ENCODE measurements at regions not wholly inside any gene's neighbourhood (a gene's known extent, or its start where the extent isn't known, plus 50 kb on each side); places are given as distances from the start of the nearest gene placed in this dataset.

GRCh38 chr13:44322928-44323327, 50.7 kb upstream of the SERP2 start:
- Histone ChIP-seq H3K4me3 (ENCODE audit: low read depth, low read length) (no peak overlapping the region), H3K36me3 (ENCODE audit: control insufficient read depth, insufficient read depth, low read length) (no peaks in the 10 kb centered on the region), H3K27me3 (ENCODE audit: control insufficient read depth, insufficient read depth, low read length) (no peaks in the 10 kb centered on the region)
- TF ChIP-seq, protein P1, sequence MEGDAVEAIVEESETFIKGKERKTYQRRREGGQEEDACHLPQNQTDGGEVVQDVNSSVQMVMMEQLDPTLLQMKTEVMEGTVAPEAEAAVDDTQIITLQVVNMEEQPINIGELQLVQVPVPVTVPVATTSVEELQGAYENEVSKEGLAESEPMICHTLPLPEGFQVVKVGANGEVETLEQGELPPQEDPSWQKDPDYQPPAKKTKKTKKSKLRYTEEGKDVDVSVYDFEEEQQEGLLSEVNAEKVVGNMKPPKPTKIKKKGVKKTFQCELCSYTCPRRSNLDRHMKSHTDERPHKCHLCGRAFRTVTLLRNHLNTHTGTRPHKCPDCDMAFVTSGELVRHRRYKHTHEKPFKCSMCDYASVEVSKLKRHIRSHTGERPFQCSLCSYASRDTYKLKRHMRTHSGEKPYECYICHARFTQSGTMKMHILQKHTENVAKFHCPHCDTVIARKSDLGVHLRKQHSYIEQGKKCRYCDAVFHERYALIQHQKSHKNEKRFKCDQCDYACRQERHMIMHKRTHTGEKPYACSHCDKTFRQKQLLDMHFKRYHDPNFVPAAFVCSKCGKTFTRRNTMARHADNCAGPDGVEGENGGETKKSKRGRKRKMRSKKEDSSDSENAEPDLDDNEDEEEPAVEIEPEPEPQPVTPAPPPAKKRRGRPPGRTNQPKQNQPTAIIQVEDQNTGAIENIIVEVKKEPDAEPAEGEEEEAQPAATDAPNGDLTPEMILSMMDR (IDR thresholded peaks at IDR 0.05; ENCODE audit: insufficient read depth, low read length, poor library complexity, severe bottlenecking) = no peak
- DNase-seq (ENCODE audit: low read depth) = no peak

GRCh38 chr13:44323754-44324153, 49.9 kb upstream of the SERP2 start:
- DNase-seq (ENCODE audit: low read depth) = no peak
- no peaks in the 10 kb centered on the region for H3K36me3 ChIP-seq (ENCODE audit: control insufficient read depth, insufficient read depth, low read length)
- H3K27me3 ChIP-seq (ENCODE audit: control insufficient read depth, insufficient read depth, low read length) = no peaks in the 10 kb centered on the region
- TF ChIP-seq, protein P1 (IDR thresholded peaks at IDR 0.05; ENCODE audit: insufficient read depth, low read length, poor library complexity, severe bottlenecking) = no peak
- H3K4me3 ChIP-seq (ENCODE audit: low read depth, low read length) = no peak overlapping the region
